NCI-H82 treated with DMSO at 0.1 percent for 48 hours (cell line): ENCODE measurements at regions not wholly inside any gene's neighbourhood (a gene's known extent, or its start where the extent isn't known, plus 50 kb on each side); places are given as distances from the start of the nearest gene placed in this dataset.

Experiments used
- DNase-seq: peaks from one replicate; lab custom pipeline; 2025; ENCODE audit not compliant: unreplicated experiment; lab: John Stamatoyannopoulos, UW

DNA sequence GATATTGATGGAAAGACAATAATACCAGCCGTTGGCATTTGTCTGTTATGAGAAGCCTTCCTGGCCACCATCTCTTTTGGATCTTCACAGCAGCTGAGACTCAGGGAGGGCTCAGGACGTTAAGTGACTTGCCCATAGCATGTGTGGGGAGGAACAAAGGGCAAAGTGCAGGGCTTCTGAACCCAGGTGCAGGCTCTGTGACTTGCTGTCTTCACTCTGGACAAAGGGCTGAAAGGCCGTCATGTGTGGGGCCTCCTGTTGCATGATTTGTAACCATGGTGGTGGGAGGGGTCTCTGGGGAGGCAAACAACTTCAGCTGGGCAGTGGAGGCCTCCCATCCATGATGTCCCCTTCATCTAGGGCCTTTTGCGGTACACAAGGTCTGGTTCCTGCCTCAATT is 65.5 kb upstream of the SIX2 start:
- no peak for DNase-seq

DNA sequence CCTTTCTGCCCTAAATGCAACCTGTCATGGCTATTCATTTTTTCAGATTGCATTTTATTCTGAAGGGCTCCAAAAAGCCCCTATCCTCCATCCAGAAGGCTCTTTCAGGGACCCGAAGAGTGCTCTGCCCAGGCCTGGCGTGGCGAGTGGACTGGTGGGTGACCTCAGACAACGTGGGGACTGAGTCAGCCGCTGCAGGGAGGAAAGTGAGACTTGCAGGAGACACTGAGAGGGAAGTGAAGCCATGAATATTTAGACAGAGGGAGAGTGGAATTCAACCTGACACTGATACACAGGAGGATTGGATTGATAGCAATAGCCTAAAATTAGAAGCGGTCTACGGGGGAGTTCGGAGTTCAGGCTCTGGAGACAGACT is 63.6 kb upstream of the SIX2 start:
- no peak for DNase-seq

DNA sequence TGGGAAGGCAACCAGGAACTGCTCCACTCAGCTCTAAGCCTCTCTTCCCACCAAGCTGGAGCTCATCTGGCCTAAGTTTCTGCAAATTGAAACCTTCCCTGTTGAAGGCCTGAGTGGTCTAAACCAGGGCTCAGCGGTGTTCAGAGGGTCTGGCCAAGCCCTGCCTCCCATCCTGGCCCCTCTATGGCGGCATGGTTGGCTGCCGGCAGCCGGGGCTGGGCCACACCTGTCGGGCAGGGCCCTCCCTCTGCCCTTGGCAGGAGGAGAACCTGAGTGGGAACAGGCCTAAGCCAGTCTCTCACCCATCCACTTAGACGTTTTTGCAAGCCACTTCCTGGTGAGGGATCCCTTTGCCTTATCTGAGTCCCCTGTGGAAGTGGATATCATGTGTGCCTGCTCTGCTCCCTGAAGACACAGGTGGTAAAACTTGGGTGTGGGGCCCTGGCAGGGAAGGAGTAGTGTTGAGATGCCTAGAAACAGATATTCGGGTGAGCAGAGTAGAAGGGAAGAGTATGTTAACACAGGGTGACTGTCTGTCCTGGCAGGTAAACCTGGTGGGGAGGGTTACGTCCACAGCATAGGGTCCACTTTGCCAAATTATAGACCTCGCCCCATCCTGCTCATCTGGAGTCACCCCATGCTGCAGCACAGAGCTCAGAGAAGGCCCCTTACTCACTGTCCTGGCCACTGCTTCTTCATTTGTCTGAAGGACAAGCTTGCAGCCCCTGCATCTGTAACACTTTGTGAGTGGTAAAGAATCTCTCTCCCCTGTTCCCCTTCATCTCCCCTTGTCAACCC is 63.0 kb upstream of the SIX2 start:
- no peak for DNase-seq

DNA sequence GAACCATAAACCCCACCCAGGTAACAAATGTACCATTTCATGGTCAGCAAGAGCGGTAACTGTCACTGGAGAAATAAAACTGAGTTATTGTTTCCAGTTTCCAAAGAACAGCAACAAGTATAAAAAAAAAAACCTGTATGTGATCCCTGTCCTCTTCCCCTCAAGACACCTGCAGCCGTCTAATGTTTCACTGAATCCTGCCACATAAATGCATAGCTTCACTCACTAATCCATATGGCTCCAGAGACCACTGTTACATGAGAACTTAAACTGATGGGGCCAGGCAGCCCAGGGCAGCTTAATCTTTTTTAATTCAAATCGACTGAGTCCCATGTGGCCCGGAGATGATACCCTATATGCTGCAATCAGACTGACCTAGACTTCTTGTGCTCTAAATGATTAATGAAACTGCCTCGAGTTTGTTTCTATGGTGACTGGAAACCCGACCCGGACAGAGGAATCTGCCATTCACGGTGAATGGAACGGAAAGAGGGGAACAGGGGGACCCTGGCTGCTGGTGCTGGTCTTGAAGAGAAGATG is 60.9 kb upstream of the SIX2 start:
- DNase-seq = peak; percentile 97

DNA sequence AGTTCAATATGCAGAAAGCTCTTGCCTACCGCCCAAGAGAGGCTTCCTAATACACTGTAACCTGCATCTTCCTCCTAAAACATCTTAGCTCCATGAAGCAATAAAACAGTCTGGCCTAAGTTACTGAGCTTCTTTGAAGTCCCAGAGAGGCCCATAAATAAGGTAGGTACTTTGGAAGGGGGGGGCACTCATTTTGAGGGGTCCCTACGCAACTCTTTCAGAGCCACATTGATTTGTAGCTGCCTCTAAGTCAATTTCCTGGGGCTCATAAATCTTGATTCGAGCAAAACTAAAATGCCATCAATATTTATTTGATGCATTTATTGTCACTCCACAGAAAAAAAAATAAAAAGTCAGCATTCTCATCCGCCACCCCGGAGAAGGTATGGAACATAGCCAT is 60.4 kb upstream of the SIX2 start:
- DNase-seq = no peak

DNA sequence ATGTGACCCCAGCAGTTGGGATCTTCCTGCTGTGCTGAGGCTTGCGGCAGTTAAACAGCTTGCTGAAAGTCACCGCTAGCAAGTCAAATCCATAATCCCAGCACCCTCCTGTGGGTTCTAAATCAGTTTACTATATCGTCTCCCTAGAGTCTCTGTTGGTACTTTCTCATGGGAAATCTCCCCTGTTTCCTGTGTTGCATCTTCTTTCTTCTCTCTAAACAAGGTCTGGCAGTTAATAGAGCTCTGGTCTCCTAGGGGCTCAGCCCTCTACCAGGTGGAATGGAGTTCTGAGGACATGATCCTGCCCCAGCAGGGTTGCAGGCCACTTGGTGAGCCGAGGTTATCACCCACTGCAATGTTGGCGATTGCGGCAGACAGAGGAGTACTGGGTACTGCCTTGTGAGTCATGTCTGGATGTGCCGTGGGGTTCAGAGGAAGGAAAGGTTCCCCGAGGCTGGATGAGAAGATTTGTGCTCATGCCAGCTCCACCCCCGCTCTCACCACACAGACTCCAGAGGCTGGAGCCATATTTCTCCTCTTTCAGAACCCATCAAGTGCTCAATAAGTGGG is 59.4 kb upstream of the SIX2 start:
- no peak for DNase-seq

DNA sequence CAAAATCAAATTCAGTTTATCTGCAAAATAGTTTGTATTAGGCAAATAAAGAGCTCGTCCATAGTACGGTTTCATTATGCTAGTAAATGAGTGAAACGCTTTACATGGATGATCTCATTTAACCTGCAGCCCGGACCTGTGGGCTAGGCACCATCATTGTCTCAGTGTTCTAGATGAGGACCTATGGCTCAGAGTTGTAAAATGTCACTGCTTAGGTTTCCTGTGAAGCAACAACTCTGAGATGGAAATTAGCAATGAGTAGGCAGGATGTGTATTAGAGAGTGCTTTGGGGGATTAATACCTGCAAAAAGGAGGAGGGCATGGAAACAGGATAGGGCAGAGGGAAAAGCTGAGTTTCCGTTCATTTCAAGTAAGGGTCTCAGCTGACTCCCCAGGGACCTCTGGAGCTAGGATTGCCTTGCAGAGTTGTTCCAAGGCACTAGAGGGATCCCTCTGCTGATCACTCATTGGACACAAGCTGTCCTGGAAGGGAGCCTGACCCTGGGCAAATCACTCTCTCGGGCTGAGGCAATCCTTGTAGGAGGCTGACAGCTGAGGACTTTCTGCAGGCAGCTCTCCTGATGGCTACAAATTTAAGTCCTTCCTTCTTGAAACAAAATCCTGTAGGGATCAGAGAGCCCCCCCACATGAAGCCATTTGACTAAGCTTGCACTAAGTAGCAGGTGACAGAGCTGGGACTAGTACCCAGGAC is 58.8 kb upstream of the SIX2 start:
- DNase-seq = peak; percentile 97
